Peyer's patch (tissue), 4 donors: ENCODE measurements at regions not wholly inside any gene's neighbourhood (a gene's known extent, or its start where the extent isn't known, plus 50 kb on each side); places are given as distances from the start of the nearest gene placed in this dataset.
A peak's percentile ranks its signal among the peaks of the same experiment; 100 is the strongest.

ENCODE experiments used
- DNase-seq, 3 donors: peaks; one replicate each; pipeline ENCODE4 v3.0.0-alpha.2; 2017 to 2019
- H3K27ac ChIP-seq, 4 donors: fragments of 200-600 bp; sonication (generic); one replicate each; pipeline ENCODE4 v1.5.1; 2016 to 2019
- H3K27me3 ChIP-seq, 2 donors: fragments of 200-600 bp; sonication (generic); one replicate each; pipeline ENCODE4 v1.5.1; 2019
- H3K36me3 ChIP-seq, 3 donors: fragments of 200-600 bp; sonication (generic); one replicate each; pipeline ENCODE4 v1.5.1; 2016 to 2019
- H3K4me1 ChIP-seq, 4 donors: fragments of 200-600 bp; sonication (generic); one replicate each; pipeline ENCODE4 v1.5.1; 2016 to 2019
- H3K4me3 ChIP-seq, 4 donors: fragments of 200-600 bp; sonication (generic); 1 replicate in 3 of 4; 2 replicates in 1 of 4; pipeline ENCODE4 v1.5.1; 2016 to 2019; ENCODE audit warnings: mild to moderate bottlenecking in 1 of 4
- H3K9me3 ChIP-seq, 4 donors: fragments of 200-600 bp; sonication (generic); one replicate each; pipeline ENCODE4 v1.5.1; 2016 to 2019; ENCODE audit warnings: mild to moderate bottlenecking in 1 of 4
- POLR2A ChIP-seq, 2 donors: fragments of 450-650 bp; IDR thresholded peaks; one replicate each; pipeline ENCODE4 v1.5.1; 2017; ENCODE audit warnings: antibody characterized with exemption in 2 of 2, mild to moderate bottlenecking in 2 of 2, moderate library complexity in 2 of 2
- TF ChIP-seq, protein P1 (sequence below), 6 experiments: fragments of 450-650 bp in 4 of 6; fragments of 200-600 bp in 2 of 6; sonication (generic) in 1 of 6; IDR thresholded peaks; one replicate each; pipeline ENCODE4 v1.5.1; 2017 to 2019; ENCODE audit warnings: antibody characterized with exemption in 6 of 6, mild to moderate bottlenecking in 3 of 6, moderate library complexity in 1 of 6

GRCh38 chr2:126834006-126834659 lies 64.6 kb upstream of the TEX51 start:
- TF ChIP-seq, protein P1, sequence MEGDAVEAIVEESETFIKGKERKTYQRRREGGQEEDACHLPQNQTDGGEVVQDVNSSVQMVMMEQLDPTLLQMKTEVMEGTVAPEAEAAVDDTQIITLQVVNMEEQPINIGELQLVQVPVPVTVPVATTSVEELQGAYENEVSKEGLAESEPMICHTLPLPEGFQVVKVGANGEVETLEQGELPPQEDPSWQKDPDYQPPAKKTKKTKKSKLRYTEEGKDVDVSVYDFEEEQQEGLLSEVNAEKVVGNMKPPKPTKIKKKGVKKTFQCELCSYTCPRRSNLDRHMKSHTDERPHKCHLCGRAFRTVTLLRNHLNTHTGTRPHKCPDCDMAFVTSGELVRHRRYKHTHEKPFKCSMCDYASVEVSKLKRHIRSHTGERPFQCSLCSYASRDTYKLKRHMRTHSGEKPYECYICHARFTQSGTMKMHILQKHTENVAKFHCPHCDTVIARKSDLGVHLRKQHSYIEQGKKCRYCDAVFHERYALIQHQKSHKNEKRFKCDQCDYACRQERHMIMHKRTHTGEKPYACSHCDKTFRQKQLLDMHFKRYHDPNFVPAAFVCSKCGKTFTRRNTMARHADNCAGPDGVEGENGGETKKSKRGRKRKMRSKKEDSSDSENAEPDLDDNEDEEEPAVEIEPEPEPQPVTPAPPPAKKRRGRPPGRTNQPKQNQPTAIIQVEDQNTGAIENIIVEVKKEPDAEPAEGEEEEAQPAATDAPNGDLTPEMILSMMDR (IDR thresholded peaks at IDR 0.05), result no peak
- TF ChIP-seq POLR2A (IDR thresholded peaks at IDR 0.05), result no peak
- Histone ChIP-seq H3K36me3 (no peaks in the 10 kb centered on the region), H3K27ac (no peak overlapping the region), H3K4me3 (no peak overlapping the region), H3K4me1 (no peaks in the 10 kb centered on the region), H3K27me3 (no peaks in the 10 kb centered on the region), H3K9me3 (no peaks in the 10 kb centered on the region)
- DNase-seq, result no peak

DNA sequence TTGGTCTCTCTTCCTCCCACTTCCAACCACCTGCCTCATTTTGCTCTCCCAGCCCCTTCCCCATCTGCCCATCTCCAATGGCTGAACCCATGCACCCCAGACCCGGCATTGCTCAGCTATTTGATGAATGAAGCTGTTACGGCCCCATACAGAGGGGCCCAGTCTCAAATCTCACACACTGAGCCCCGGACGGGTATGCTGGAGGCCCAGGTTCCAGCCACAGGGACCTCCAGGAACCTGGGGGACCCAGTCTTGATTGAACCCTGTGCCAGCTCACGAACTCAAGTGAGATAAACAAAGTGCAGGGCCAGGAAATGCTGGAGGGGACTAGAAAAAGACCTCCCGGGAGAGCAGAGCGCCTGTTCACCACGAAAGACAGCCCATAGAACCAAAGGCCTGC lies 63.4 kb upstream of the TEX51 start:
- H3K9me3 ChIP-seq, result no peaks in the 10 kb centered on the region
- no peaks in the 10 kb centered on the region for H3K4me1 ChIP-seq
- no peak overlapping the region for H3K27ac ChIP-seq
- TF ChIP-seq, protein P1 (IDR thresholded peaks at IDR 0.05), result no peak
- TF ChIP-seq POLR2A (IDR thresholded peaks at IDR 0.05), result no peak
- H3K36me3 ChIP-seq, result no peaks in the 10 kb centered on the region
- no peak for DNase-seq
- no peaks in the 10 kb centered on the region for H3K27me3 ChIP-seq
- no peak overlapping the region for H3K4me3 ChIP-seq

GRCh38 chr2:126835831-126836230 lies 62.9 kb upstream of the TEX51 start:
- no peak overlapping the region for H3K27ac ChIP-seq
- DNase-seq, result no peak
- no peaks in the 10 kb centered on the region for H3K36me3 ChIP-seq
- H3K4me3 ChIP-seq, result no peak overlapping the region
- H3K9me3 ChIP-seq, result no peaks in the 10 kb centered on the region
- no peak for TF ChIP-seq POLR2A (IDR thresholded peaks at IDR 0.05)
- TF ChIP-seq, protein P1 (IDR thresholded peaks at IDR 0.05), result no peak
- no peaks in the 10 kb centered on the region for H3K27me3 ChIP-seq
- H3K4me1 ChIP-seq, result no peaks in the 10 kb centered on the region

DNA sequence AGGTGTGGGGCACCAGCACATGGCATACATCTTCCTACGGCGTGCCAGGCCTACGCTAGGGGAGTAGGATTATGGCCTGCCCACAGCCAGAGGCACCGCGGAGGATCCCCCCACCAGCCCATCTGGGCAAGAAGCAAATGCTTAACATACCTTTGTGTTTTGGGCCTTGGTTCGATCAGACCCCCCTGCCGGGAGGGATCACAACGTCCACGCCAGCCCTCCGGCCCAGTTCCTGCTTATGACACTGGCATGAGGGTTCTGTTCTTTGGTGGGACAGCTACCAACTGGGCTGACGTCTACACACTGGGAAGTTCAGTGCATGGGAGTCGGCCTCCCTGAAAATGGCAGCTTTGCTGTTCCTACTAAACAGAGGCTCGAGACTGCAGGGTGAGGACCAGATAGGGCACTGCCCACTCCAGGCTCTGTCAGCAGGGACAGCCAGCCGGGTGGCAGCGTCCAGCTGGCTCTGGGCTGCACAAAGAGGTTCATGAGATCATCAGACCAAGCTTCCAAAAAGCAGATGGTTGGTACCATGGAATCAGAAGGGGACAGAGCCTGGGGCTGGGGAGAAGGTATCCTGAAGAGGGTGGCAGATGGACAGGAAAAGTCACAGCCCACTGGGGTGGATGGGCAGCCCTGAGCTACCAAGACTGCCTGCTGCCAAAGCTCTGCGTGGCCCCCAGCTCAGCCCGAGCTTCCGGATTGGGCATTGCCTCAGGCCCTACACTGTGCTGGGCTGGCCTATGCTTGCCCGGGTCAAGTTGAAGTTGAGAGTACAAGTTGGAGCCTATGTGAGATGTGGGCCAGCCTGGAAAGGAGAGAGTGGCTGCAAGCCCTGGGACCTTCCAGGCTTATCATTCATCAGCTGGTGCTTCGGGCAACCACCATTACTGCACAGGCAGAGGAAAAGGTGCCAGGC lies 61.7 kb upstream of the TEX51 start:
- Histone ChIP-seq H3K27me3 (no peaks in the 10 kb centered on the region), H3K36me3 (no peaks in the 10 kb centered on the region), H3K9me3 (no peaks in the 10 kb centered on the region), H3K4me3 (no peak overlapping the region), H3K27ac (no peak overlapping the region), H3K4me1 (no peaks in the 10 kb centered on the region)
- TF ChIP-seq, protein P1 (IDR thresholded peaks at IDR 0.05), result no peak
- TF ChIP-seq POLR2A (IDR thresholded peaks at IDR 0.05), result no peak
- peak in 1 of 3 donors; percentile 28 for DNase-seq

DNA sequence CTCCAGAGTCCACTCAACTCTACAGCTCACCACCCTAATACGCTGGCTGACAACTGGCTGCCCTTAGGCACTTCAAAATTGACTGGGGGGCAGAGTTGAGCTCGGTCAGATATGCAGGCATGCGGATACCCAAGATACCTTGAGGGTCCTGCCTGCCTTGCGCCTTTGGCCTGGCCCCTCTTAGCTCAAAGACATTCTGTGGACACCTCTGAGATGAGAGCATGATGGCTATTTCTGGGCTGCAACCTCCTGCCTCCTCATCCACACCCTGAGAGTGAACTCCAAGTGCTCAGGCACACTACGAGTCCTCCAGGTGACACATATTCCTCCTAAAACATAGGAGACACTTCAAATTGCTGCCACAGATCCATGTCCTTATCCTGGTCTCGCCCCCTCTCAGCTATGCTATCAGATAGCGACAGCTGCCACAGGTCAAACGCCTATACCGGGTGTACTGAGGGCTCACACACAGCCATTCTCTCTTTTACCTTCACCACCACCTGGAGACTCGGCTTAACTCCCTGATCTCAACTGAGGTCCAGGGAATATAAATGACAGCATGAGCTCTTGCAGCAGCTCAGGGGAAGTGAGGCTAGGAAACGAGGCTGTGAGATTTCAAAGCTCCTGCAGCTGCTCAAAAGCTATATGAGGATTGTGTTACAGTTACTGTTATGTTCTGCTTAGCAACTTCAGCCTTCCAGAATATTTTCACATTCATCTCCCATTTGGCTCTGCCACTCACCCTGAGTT lies 60.5 kb upstream of the TEX51 start:
- Histone ChIP-seq H3K36me3 (no peaks in the 10 kb centered on the region), H3K9me3 (no peaks in the 10 kb centered on the region), H3K27me3 (no peaks in the 10 kb centered on the region), H3K4me3 (no peak overlapping the region), H3K27ac (no peak overlapping the region), H3K4me1 (no peaks in the 10 kb centered on the region)
- DNase-seq, result peak in 1 of 3 donors; percentile 8
- no peak for TF ChIP-seq POLR2A (IDR thresholded peaks at IDR 0.05)
- TF ChIP-seq, protein P1 (IDR thresholded peaks at IDR 0.05), result no peak
